ENCODE measurements at regions not wholly inside any gene's neighbourhood (a gene's known extent, or its start where the extent isn't known, plus 50 kb on each side); places are given as distances from the start of the nearest gene placed in this dataset.

DNA sequence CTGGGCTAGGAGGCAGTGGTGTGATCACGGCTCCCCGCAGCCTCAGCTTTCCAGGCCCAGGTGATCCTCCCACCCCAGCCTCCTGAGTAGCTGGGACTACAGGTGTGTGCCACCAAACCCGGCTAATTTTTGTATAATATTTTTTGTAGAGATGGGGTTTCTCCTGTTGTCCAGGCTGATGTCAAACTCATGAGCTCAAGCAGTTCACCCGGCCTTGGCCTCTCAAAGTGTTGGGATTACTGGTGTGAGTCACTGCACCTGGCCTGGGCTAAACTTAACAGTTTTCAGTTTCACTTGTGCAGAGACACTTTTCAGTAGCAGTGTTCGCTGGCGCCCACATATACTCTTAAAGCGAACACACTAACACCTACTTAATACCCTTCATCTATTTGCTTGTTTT lies 205.6 kb upstream of the ZNF608 start:
- TF ChIP-seq CTCF (IDR thresholded peaks at IDR 0.05; ENCODE audit: insufficient read depth, low read length) = no peak
- H3K4me3 ChIP-seq (ENCODE audit: low read depth, low read length) = no peak overlapping the region
- no peak for DNase-seq (ENCODE audit: low read depth)

GRCh38 chr5:124952566-124952965 lies 206.1 kb upstream of the ZNF608 start:
- no peak for DNase-seq (ENCODE audit: low read depth)
- H3K4me3 ChIP-seq (ENCODE audit: low read depth, low read length) = no peak overlapping the region
- no peak for TF ChIP-seq CTCF (IDR thresholded peaks at IDR 0.05; ENCODE audit: insufficient read depth, low read length)

DNA sequence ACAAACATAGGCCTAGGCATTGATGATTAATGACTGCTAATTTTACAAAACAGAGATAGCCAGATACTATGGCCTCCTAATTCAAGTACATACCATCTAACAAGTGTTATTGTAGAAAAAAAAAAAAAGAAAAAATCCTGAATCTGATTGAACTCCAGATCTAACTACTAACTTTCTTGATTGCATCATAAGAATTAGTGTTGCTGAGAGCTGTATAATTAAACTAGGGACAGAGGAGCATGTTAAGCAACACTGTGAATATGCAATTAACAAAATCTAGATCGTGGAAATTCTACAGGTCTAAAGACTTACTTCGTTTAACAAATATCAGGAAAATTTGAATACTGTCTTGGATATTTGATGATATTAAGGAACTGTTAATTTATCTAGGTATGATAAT lies 208.3 kb upstream of the ZNF608 start:
- DNase-seq (ENCODE audit: low read depth) = no peak
- H3K4me3 ChIP-seq (ENCODE audit: low read depth, low read length) = no peak overlapping the region
- TF ChIP-seq CTCF (IDR thresholded peaks at IDR 0.05; ENCODE audit: insufficient read depth, low read length) = no peak

DNA sequence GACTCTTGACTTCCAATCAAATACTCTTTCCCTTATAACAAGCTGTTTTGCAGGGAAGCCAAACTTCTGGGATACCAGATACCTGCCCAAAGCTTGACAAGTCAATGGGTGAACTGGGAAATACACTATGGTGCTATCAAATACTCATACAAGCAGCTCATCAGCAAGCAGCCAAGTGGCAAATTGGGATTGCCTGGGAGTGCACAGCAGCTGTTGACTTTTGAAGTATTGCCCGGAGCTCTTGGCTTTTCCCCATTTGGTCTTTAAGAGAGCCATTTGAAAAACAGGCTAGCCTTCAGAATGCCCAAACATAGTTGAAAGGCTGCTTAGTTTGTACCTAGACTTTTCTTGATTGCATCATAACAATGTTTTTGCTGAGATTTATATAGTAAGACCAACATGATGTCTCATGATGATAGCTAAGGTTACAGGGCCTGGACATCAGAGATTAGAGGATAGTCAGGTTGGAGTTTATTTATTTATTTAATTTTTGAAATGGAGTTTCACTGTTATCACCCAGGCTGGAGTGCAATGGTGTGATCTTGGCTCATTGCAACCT lies 210.1 kb upstream of the ZNF608 start:
- no peak for TF ChIP-seq CTCF (IDR thresholded peaks at IDR 0.05; ENCODE audit: insufficient read depth, low read length)

DNA sequence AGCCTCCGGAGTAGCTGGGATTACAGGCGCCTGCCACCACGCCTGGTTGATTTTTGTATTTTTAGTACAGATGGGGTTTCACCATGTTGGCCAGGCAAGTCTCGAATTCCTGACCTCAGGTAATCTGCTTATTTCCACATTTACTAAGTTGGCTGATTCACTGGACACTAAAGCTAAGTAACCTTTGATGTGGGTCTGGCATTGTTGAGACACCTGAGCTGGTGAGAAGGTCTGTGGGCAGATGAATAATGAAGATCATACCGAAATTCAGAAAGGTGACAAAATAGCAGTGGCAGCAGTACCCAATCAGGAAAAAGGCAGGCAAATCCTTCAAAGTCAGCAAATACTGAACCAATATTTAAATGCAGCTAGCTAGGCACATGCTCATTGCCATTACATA lies 210.6 kb upstream of the ZNF608 start:
- no peak for DNase-seq (ENCODE audit: low read depth)
- no peak for TF ChIP-seq CTCF (IDR thresholded peaks at IDR 0.05; ENCODE audit: insufficient read depth, low read length)
- H3K4me3 ChIP-seq (ENCODE audit: low read depth, low read length) = no peak overlapping the region

More for the DNA sequence above, 210.1 kb upstream of the ZNF608 start:
- no peak overlapping the region for H3K4me3 ChIP-seq (ENCODE audit: low read depth, low read length)
- DNase-seq (ENCODE audit: low read depth) = peak; percentile 32

- H3K4me3 ChIP-seq (ENCODE audit: low read depth, low read length) = no peak overlapping the region
- no peak for DNase-seq (ENCODE audit: low read depth)
- TF ChIP-seq CTCF (IDR thresholded peaks at IDR 0.05; ENCODE audit: insufficient read depth, low read length) = no peak
Observed at GRCh38 chr5:124960266-124960665, 213.8 kb upstream of the ZNF608 start.

GRCh38 chr5:124961521-124961920 lies 215.1 kb upstream of the ZNF608 start:
- TF ChIP-seq CTCF (IDR thresholded peaks at IDR 0.05; ENCODE audit: insufficient read depth, low read length) = no peak
- no peak for DNase-seq (ENCODE audit: low read depth)
- no peak overlapping the region for H3K4me3 ChIP-seq (ENCODE audit: low read depth, low read length)
